ENCODE measurements at regions not wholly inside any gene's neighbourhood (a gene's known extent, or its start where the extent isn't known, plus 50 kb on each side); places are given as distances from the start of the nearest gene placed in this dataset.
"Not testable (repeated sequence)": the region's sequence is repeated elsewhere in the genome, so short reads cannot be mapped to it uniquely, and the experiment has no call there.

DNA sequence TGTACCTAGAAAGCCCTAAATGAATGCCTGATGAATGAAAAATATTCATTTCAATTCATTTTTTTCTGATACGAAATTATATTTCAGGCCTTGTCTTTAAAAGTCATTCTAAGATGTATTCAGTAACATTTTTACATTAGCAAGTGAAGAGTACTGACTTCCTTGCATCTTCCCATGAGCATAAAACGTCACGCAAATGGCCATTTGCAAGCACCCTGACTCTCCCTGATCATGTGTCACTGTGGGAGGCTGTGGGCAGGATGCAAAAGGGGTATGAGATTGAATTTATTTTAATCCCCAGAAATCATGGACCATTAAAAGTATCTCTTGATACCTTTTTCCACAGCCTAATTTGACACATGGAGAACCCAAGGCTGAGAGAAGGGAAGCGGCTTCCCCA, 105.0 kb downstream of the BDH1 start:
- DNase-seq (ENCODE audit: low read depth) (no peak), FAIRE-seq (no peak)
- no peak for TF ChIP-seq CTCF (IDR thresholded peaks at IDR 0.05; ENCODE audit: insufficient read depth, low read length, severe bottlenecking)
- no peak overlapping the region for H3K4me3 ChIP-seq (ENCODE audit: low read depth, low read length)
- no peaks in the 10 kb centered on the region for H3K36me3 ChIP-seq (ENCODE audit: control insufficient read depth, insufficient read depth, low read length)
- H3K27me3 ChIP-seq (ENCODE audit: control insufficient read depth, insufficient read depth, low read length), result no peaks in the 10 kb centered on the region

DNA sequence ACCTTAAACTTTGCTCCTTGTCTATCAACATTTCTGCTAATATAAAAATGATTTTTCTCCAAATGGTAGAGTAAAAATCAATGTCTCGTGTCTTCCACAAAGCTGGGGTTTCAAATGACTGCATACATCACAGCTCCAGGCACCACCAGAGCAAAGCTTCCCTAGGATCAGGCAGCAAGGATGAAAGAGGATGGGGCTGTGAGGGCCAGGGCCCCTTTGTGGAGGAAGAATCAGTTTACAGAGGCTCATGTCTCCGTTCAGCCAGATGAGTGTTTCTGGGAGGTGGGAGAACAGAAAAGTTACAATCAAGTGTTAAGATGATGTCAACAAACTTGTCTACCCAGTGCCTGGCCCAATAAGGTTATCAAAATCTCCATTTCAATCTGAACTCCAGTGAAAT, 105.5 kb downstream of the BDH1 start:
- TF ChIP-seq CTCF (IDR thresholded peaks at IDR 0.05; ENCODE audit: insufficient read depth, low read length, severe bottlenecking), result no peak
- Histone ChIP-seq H3K27me3 (ENCODE audit: control insufficient read depth, insufficient read depth, low read length) (no peaks in the 10 kb centered on the region), H3K4me3 (ENCODE audit: low read depth, low read length) (no peak overlapping the region), H3K36me3 (ENCODE audit: control insufficient read depth, insufficient read depth, low read length) (no peaks in the 10 kb centered on the region)
- no peak for FAIRE-seq
- DNase-seq (ENCODE audit: low read depth), result no peak

- not testable (repeated sequence) for H3K27me3 ChIP-seq (ENCODE audit: control insufficient read depth, insufficient read depth, low read length); FAIRE-seq; DNase-seq (ENCODE audit: low read depth); H3K36me3 ChIP-seq (ENCODE audit: control insufficient read depth, insufficient read depth, low read length); H3K4me3 ChIP-seq (ENCODE audit: low read depth, low read length)
These were observed 106.6 kb downstream of the BDH1 start for GRCh38 chr3:197449181-197449580.

- H3K4me3 ChIP-seq (ENCODE audit: low read depth, low read length); DNase-seq (ENCODE audit: low read depth); H3K36me3 ChIP-seq (ENCODE audit: control insufficient read depth, insufficient read depth, low read length); H3K27me3 ChIP-seq (ENCODE audit: control insufficient read depth, insufficient read depth, low read length); FAIRE-seq: not testable (repeated sequence)
These were observed 108.0 kb downstream of the BDH1 start for GRCh38 chr3:197447781-197448180.

GRCh38 chr3:197447057-197447456, 108.7 kb downstream of the BDH1 start:
- H3K4me3 ChIP-seq (ENCODE audit: low read depth, low read length), result no peak overlapping the region
- DNase-seq (ENCODE audit: low read depth) (no peak), FAIRE-seq (no peak)
- TF ChIP-seq CTCF (IDR thresholded peaks at IDR 0.05; ENCODE audit: insufficient read depth, low read length, severe bottlenecking), result no peak
- H3K27me3 ChIP-seq (ENCODE audit: control insufficient read depth, insufficient read depth, low read length), result no peaks in the 10 kb centered on the region
- H3K36me3 ChIP-seq (ENCODE audit: control insufficient read depth, insufficient read depth, low read length), result no peaks in the 10 kb centered on the region

- no peak for TF ChIP-seq CTCF (IDR thresholded peaks at IDR 0.05; ENCODE audit: insufficient read depth, low read length, severe bottlenecking)
- H3K36me3 ChIP-seq (ENCODE audit: control insufficient read depth, insufficient read depth, low read length), result no peaks in the 10 kb centered on the region
- FAIRE-seq (no peak), DNase-seq (ENCODE audit: low read depth) (no peak)
- H3K4me3 ChIP-seq (ENCODE audit: low read depth, low read length), result no peak overlapping the region
- H3K27me3 ChIP-seq (ENCODE audit: control insufficient read depth, insufficient read depth, low read length), result no peaks in the 10 kb centered on the region
These were observed 109.1 kb downstream of the BDH1 start for GRCh38 chr3:197446700-197447056.

GRCh38 chr3:197445896-197446699, 109.7 kb downstream of the BDH1 start:
- FAIRE-seq (no peak), DNase-seq (ENCODE audit: low read depth) (no peak)
- Histone ChIP-seq H3K36me3 (ENCODE audit: control insufficient read depth, insufficient read depth, low read length) (no peaks in the 10 kb centered on the region), H3K27me3 (ENCODE audit: control insufficient read depth, insufficient read depth, low read length) (no peaks in the 10 kb centered on the region), H3K4me3 (ENCODE audit: low read depth, low read length) (no peak overlapping the region)
- TF ChIP-seq CTCF (IDR thresholded peaks at IDR 0.05; ENCODE audit: insufficient read depth, low read length, severe bottlenecking), result no peak

Data from bronchial epithelial cell (primary cell).